ENCODE measurements at regions not wholly inside any gene's neighbourhood (a gene's known extent, or its start where the extent isn't known, plus 50 kb on each side); places are given as distances from the start of the nearest gene placed in this dataset.
"Not testable (repeated sequence)": the region's sequence is repeated elsewhere in the genome, so short reads cannot be mapped to it uniquely, and the experiment has no call there.

GRCh38 chr2:75896779-75897366 lies 186.2 kb upstream of the GCFC2 start:
- DNase-seq (ENCODE audit: low spot score): peak; percentile 8

GRCh38 chr2:75894170-75894569 lies 183.5 kb upstream of the GCFC2 start:
- DNase-seq (ENCODE audit: low spot score): no peak

GRCh38 chr2:75892490-75892889 lies 181.8 kb upstream of the GCFC2 start:
- no peak for DNase-seq (ENCODE audit: low spot score)

- DNase-seq (ENCODE audit: low spot score): no peak
These were observed 171.8 kb upstream of the GCFC2 start for GRCh38 chr2:75882530-75882929.

GRCh38 chr2:75875606-75876005 lies 164.9 kb upstream of the GCFC2 start:
- DNase-seq (ENCODE audit: low spot score): not testable (repeated sequence)

- DNase-seq (ENCODE audit: low spot score): not testable (repeated sequence)
These were observed 161.3 kb upstream of the GCFC2 start for GRCh38 chr2:75871762-75872614.

- no peak for DNase-seq (ENCODE audit: low spot score)
These were observed 160.0 kb upstream of the GCFC2 start for GRCh38 chr2:75870651-75871137.

- DNase-seq (ENCODE audit: low spot score): no peak
These were observed 159.4 kb upstream of the GCFC2 start for GRCh38 chr2:75870133-75870532.

- no peak for DNase-seq (ENCODE audit: low spot score)
These were observed 155.0 kb upstream of the GCFC2 start for GRCh38 chr2:75865702-75866101.

GRCh38 chr2:75865083-75865482 lies 154.4 kb upstream of the GCFC2 start:
- DNase-seq (ENCODE audit: low spot score): no peak

GRCh38 chr2:75862547-75862946 lies 151.8 kb upstream of the GCFC2 start:
- DNase-seq (ENCODE audit: low spot score): no peak

- no peak for DNase-seq (ENCODE audit: low spot score)
These were observed 142.7 kb upstream of the GCFC2 start for GRCh38 chr2:75853436-75853835.

GRCh38 chr2:75852639-75853038 lies 141.9 kb upstream of the GCFC2 start:
- DNase-seq (ENCODE audit: low spot score): no peak

GRCh38 chr2:75846683-75847190 lies 136.0 kb upstream of the GCFC2 start:
- DNase-seq (ENCODE audit: low spot score): no peak

- DNase-seq (ENCODE audit: low spot score): no peak
These were observed 133.9 kb upstream of the GCFC2 start for GRCh38 chr2:75844651-75845050.

GRCh38 chr2:75834588-75834987 lies 123.9 kb upstream of the GCFC2 start:
- DNase-seq (ENCODE audit: low spot score): not testable (repeated sequence)

GRCh38 chr2:75833386-75833785 lies 122.7 kb upstream of the GCFC2 start:
- no peak for DNase-seq (ENCODE audit: low spot score)

- DNase-seq (ENCODE audit: low spot score): no peak
These were observed 118.1 kb upstream of the GCFC2 start for GRCh38 chr2:75828826-75829225.

- not testable (repeated sequence) for DNase-seq (ENCODE audit: low spot score)
These were observed 112.8 kb upstream of the GCFC2 start for GRCh38 chr2:75823515-75823914.

GRCh38 chr2:75822336-75822735 lies 111.6 kb upstream of the GCFC2 start:
- DNase-seq (ENCODE audit: low spot score): no peak

GRCh38 chr2:75820693-75821092 lies 110.0 kb upstream of the GCFC2 start:
- no peak for DNase-seq (ENCODE audit: low spot score)

- DNase-seq (ENCODE audit: low spot score): no peak
These were observed 100.1 kb upstream of the GCFC2 start for GRCh38 chr2:75810611-75811330.

Measured in germinal center (tissue), 1 donor.